ENCODE measurements at regions not wholly inside any gene's neighbourhood (a gene's known extent, or its start where the extent isn't known, plus 50 kb on each side); places are given as distances from the start of the nearest gene placed in this dataset.

GRCh38 chr1:5597991-5598823, 394.0 kb downstream of the NPHP4 start:
- no peak for DNase-seq (ENCODE audit: low read depth)

- no peak for DNase-seq (ENCODE audit: low read depth)
Observed at GRCh38 chr1:5597171-5597850, 394.9 kb downstream of the NPHP4 start.

GRCh38 chr1:5596651-5597050, 395.6 kb downstream of the NPHP4 start:
- no peak for DNase-seq (ENCODE audit: low read depth)

GRCh38 chr1:5595531-5596170, 396.6 kb downstream of the NPHP4 start:
- no peak for DNase-seq (ENCODE audit: low read depth)

GRCh38 chr1:5594056-5594956, 397.9 kb downstream of the NPHP4 start:
- no peak for DNase-seq (ENCODE audit: low read depth)

GRCh38 chr1:5590717-5591116, 401.5 kb downstream of the NPHP4 start:
- DNase-seq (ENCODE audit: low read depth) = no peak

GRCh38 chr1:5586629-5587028, 405.6 kb downstream of the NPHP4 start:
- no peak for DNase-seq (ENCODE audit: low read depth)

- DNase-seq (ENCODE audit: low read depth) = no peak
Observed at GRCh38 chr1:5585256-5585655, 407.0 kb downstream of the NPHP4 start.

GRCh38 chr1:5580926-5581325, 411.3 kb downstream of the NPHP4 start:
- no peak for DNase-seq (ENCODE audit: low read depth)

- no peak for DNase-seq (ENCODE audit: low read depth)
Observed at GRCh38 chr1:5579966-5580365, 412.3 kb downstream of the NPHP4 start.

GRCh38 chr1:5578690-5579089, 413.5 kb downstream of the NPHP4 start:
- no peak for DNase-seq (ENCODE audit: low read depth)

GRCh38 chr1:5577255-5578040, 414.8 kb downstream of the NPHP4 start:
- no peak for DNase-seq (ENCODE audit: low read depth)

- no peak for DNase-seq (ENCODE audit: low read depth)
Observed at GRCh38 chr1:5576673-5577065, 415.6 kb downstream of the NPHP4 start.

- DNase-seq (ENCODE audit: low read depth) = no peak
Observed at GRCh38 chr1:5576011-5576672, 416.1 kb downstream of the NPHP4 start.

- no peak for DNase-seq (ENCODE audit: low read depth)
Observed at GRCh38 chr1:5575396-5575940, 416.8 kb downstream of the NPHP4 start.

GRCh38 chr1:5574641-5575040, 417.6 kb downstream of the NPHP4 start:
- DNase-seq (ENCODE audit: low read depth) = no peak

GRCh38 chr1:5572794-5573193, 419.4 kb downstream of the NPHP4 start:
- no peak for DNase-seq (ENCODE audit: low read depth)

GRCh38 chr1:5571861-5572401, 420.3 kb downstream of the NPHP4 start:
- no peak for DNase-seq (ENCODE audit: low read depth)

GRCh38 chr1:5571438-5571837, 420.8 kb downstream of the NPHP4 start:
- DNase-seq (ENCODE audit: low read depth) = no peak

GRCh38 chr1:5570931-5571330, 421.3 kb downstream of the NPHP4 start:
- DNase-seq (ENCODE audit: low read depth) = no peak

All from amniotic epithelial cell (primary cell).